IPS DF 4.7 (cell line): ENCODE measurements at regions not wholly inside any gene's neighbourhood (a gene's known extent, or its start where the extent isn't known, plus 50 kb on each side); places are given as distances from the start of the nearest gene placed in this dataset.

Experiments
- DNase-seq: peaks from one replicate; pipeline ENCODE4 v3.0.0-alpha.2; 2013; ENCODE audit warnings: low spot score; ENCODE audit errors: extremely low read depth

DNA sequence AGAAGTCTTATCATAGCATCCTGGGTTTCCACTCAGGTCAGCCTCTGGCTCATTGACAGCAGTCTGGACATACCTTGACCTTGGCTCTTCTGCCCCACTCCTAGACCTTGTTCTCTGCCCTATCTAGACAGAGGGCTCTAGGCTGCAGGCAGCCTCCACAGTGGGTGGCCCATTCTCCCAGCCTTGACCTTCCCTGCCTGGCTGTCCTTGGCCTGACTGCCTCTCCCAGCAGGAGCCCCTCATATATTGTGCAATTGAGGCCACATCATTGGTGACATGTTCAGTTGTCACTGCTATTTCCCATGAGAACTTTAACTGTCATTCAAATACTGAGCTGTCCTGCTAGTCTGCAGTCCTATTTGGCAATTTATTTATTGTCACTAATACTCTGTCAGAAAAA, 503.4 kb downstream of the PLXNA4 start:
- no peak for DNase-seq

- DNase-seq, result no peak
Measured at GRCh38 chr7:132072165-132072564, 504.1 kb downstream of the PLXNA4 start.

GRCh38 chr7:132069306-132069705, 507.0 kb downstream of the PLXNA4 start:
- no peak for DNase-seq

DNA sequence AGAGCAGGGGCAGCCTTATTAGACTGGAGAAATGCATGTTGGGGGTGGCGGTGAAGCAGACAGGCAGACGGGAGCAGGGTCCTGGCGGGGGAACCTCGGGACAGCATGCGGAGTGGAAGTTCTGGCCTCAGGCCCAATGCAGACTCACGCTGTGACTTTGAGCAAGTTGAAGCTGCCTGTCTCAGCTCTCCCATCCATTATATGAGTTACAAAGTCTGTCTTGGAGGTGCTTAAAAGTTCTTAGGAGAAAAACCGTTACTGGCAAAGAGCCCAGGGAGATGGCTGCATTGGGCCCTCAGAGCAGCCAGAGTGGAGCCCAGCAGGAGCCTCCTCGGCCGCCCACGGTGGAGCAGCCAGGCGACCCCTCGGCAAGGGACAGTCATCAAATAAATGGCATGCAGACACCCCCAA, 509.5 kb downstream of the PLXNA4 start:
- DNase-seq, result no peak

DNA sequence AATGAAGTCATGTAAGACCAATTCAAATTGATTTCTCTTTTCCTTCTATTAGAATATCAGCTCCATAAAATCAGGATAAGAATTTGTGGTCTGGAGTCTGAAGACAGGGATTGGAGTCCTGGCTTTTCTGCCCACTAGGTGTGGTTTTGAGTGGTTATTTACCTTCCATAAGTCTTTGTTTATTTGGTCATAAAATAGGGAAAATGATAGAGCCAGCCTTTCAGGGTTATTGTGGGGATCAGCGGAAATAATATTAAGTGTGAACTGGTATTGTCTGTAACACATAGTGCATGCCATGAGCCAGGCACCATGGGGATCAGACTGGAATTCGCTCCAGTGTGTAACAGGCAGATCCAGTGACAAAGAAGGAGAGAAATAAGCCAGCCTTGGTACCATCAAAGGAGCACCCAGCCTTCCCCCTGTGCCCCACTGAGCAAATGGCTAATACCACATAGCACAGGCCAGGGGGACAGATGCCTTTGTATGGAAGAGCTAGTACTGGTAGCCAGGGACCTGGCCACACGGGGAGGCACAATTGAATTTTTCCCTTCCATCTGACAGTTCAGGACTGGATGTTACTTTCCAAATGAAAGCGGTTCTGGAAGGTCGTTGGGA, 509.7 kb upstream of the PODXL start:
- no peak for DNase-seq

DNA sequence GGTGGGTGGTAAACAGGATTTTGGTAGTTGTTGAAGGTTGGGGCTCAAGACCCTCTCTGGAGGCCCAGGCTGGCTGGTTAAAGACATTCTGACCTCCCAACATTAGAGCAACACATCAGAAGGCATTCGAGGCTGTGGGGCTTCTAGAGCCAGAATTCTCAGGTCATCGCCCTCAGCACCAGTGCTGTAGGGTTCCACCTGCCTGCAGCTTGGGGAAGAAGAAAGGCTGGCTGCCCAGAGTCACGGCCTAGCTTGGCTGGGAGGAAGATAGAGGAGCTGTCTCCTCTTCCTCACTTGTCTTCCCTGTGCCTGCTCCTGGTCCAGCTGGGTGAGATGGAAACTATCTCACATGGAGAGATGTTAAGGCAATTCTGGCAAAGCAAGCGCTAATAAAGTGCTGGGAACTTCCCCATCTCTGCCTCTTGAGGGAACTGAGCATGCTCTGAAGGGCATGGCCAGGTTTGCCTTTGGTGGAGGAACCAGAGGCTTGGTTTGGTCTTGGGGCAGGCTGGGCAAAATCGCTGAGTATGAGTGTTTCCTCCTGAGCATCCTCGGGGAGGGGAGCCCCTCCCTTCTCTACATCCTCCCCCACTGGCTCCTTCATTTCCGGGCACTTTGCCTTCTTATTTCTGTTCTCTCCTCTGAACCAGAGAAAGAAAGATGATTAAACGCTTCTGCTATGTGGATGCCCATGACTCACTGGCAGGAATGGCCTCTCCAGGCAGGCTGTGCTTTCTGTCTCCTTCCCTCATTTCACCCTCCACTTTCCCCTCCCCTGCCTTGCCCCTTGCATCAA, 509.0 kb upstream of the PODXL start:
- no peak for DNase-seq

- no peak for DNase-seq
Measured at GRCh38 chr7:132063800-132064199, 507.4 kb upstream of the PODXL start.

DNA sequence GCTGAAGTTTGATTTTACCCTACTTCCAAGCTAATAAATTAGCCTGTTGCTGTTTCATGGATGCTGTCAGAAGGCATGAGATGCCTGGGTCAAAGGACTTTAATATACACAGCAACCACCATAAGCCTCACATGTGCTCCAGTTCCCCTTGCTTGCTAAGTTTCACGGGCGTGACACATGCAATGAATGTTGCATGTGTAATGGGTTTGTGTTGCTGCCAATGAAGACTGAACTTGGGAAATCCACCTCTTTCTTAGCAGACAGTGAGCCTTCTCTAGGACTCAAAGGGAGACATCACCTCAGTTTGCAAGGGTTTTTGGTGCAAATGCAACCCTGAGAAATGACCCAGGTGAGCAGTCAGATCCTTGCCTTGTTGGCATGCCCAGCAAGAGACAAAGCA, 505.5 kb upstream of the PODXL start:
- no peak for DNase-seq

- DNase-seq, result no peak
Measured at GRCh38 chr7:132059141-132059540, 502.7 kb upstream of the PODXL start.

DNA sequence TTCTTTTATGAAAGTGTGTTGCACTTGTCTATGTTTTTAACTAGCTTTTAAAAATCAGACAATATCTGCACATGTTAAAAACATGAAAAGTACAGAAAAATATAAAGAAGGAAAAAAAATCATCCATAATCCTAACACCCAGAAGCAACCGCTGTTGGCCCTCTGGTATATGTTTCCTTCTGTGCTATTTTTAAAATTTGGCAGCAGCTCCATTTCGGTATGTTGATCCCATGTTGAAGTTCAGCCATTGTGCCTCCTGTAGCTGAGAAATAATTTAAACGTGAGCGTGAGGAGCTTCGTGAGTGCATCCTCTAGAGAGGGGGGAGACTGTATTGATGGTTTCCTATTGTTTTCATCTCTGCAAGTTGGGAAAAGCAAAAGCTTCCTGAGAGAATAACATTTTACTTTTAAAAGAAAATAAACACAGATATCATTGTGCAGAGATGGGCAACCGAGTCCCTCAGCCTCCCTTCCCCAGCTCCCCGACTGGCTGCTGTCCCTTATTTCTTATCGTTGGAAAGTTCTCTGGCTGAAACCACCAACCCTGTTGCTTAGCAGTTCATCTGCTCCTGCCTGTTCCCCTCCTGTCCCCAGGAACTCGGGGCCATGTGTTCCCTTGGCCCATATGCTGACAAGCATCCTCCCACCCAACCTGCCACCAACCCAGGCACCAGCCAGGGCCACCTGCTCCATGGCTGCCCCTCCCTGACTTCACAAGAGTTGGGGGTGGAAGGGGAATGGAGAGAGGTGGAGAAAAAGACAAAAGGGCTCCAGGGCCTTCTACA, 499.1 kb upstream of the PODXL start:
- DNase-seq, result no peak

DNA sequence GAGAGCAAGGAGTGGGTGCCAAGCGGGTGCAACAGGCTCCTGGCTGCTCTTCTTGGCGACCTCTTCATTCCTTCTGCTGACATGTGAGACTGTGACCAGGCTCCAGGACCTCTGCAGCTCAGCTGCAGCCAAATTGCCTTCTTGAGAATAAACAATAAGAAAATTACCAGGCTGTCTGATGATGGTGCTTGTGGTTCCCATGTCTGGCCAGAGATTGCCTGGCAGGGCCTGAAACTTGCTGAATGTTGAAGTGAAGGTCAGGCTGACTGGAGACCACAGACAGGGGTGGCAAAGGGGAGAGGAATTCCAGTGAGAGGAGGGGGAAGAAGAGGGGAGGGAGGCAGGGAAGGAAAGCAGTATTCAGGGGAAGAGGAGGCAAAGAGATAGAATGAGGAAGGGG, 497.4 kb upstream of the PODXL start:
- DNase-seq, result no peak

DNA sequence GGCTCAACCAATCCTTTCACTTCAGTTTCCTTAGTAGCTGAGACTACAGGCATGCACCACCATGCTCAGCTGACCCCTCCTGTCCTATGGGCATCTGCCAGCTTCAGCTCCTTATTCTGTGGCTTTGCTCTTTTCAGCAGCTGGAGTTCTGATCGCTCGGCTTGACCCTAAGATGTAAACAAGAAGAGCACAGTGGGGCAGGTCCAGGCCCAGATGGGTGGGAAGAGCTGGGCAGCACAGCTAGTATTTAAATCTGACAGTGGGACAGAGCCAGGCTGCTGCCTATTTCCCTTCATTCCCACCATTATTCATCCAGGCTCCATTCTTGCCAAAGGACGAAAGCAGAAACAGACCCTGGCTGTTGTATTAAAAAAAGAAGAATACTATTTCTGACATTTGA, 494.9 kb upstream of the PODXL start:
- DNase-seq, result no peak

- no peak for DNase-seq
Measured at GRCh38 chr7:132049462-132050304, 493.3 kb upstream of the PODXL start.

DNA sequence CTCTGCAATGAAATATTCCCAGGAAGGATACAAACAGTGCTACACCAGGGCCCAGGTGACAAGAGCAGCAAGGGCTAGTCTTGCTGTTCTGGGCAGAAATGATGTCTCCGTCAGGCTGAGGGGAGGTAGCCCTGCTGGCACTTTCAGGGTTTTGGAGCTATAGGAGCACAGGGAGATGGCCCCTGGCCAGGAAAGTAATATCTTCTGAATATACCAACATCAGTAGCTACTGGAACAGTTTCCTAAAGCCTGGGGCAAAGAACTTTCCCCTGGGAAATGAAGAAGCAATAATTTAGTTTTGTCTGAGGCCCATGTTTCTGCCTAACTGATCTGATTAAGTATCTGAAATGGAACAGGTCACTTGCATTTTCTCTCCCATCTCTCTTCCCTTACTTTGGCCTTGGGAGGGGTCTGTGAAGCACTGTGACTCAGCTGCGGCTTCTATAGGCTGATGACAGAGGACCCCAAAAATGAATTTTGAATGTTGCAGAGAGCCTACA, 489.1 kb upstream of the PODXL start:
- DNase-seq, result no peak

- DNase-seq, result no peak
Measured at GRCh38 chr7:132045002-132045401, 488.6 kb upstream of the PODXL start.

DNA sequence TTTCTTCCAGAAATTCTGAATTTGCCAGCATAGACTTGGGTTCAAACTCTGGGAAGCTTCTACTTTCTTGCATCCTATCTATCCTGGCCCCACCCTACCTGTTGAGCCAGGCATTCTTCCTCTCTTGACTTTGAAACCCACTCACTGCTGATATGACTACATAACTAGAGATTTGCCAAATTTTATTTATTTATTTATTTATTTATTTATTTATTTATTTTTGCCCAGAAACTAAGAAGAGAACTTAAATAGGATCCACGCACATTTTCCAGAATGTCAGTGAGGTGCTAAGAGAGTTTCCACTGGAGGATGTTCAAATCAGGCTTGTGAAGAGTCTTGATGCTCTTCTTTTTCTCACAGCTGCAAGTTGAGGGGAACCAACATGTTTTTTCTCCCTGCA, 487.8 kb upstream of the PODXL start:
- DNase-seq, result no peak

GRCh38 chr7:132041108-132041507, 484.7 kb upstream of the PODXL start:
- no peak for DNase-seq

DNA sequence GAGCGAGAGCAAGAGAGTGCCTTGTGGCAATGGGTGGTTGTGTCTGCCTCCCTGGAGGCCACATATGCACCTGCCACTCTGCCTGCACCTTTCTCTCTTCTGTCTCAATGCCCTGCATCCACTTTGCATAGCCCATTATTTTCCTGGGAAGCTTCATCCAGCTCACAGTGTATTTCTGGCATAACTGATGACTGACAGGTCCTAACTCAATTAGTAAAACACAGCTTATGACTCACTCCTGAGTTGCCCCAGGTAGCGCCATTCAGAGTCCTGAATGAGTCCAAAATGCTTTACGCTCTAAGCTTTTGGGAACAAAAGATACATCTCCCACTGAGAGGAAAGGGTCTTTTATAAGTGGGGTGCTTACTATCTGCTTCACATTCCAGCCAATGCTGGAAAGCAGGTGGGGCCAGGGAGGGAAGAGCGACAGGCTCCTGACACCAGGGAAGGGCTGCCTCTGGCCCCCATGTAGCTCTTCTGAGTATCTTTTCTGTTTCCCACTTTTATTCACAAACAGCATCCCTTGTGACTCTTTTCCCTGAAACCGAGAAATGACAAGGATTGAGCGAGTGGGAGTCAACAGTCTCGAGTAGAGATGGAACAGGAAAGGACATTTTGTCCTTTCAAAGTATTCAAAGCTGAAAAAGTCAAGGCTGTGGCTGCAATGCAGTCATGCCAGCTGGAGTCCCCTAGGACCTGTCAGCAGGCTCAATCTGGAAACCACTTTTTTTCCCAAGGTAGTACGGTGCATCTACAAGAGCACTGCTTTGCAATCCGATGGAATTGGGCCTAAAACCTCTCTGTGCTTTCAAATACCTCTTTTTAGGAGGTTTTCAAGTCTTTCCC, 479.3 kb upstream of the PODXL start:
- no peak for DNase-seq

DNA sequence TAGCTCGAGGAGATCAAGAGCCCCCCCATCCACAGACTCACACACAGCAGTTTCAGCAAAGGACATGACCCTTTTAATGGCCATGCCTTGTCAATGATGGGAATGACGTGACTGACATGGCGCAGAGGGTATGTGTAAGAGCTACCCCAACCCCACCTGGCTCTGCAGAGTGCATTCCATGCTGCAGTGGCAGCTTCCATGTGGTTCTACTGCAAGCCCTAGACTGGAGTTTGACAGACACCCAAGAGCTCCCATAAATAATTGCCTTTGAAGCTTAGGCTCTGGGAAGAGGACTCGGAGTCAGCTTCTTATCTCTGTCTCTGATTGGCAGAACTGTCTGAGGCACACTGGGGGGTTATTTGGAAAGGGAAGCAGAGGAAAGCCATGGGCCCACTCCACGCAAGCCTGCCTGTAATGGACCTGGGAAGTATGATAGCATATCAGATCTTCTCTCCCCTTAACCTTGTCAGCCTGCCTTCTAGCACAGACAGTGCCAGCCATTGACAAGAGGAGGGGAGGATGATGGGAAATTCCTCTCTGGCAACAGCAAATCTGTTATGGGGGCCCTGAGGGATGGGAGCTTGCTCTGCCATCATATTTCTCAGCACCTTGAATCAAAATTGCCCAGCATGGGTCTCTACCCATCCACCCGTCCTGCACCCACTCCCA, 478.5 kb upstream of the PODXL start:
- DNase-seq, result no peak

DNA sequence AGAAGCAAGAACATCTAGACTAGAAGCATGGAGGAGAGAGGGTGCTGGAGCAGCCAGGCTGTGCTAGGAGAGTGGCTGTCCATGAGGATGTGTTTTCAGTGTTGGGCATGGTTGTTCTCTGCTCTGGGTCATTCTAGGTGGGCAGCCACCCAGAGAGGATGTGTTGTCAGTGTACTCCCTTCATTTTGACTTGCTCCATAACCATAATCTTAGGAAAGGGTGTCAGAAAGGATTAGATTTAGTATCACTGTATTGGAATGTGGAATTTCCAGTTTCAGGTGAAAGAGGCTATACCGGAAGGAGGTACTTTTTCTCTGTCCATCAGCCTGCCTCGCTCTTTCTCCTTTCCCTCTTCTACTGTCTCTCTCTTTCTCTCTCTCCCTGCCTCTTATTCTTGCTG, 474.5 kb upstream of the PODXL start:
- no peak for DNase-seq
